Panc1 (cell line): ENCODE measurements at regions not wholly inside any gene's neighbourhood (a gene's known extent, or its start where the extent isn't known, plus 50 kb on each side); places are given as distances from the start of the nearest gene placed in this dataset.

Source experiments
- ATAC-seq: fragments of 200-7000 bp; cut with Tn5 transposase; 2 replicates; pipeline ENCODE4 v1.9.1; 2020; ENCODE audit warnings: mild to moderate bottlenecking, moderate library complexity
- BruUV-seq: library from RNA; stranded (reverse); fragments of 400-500 nt; replicated peaks from 2 replicates; lab custom pipeline; 2021; lab: Mats Ljungman, UMichigan
- CTCF ChIA-PET: fragments of 300-600 bp; sonication (Branson Sonifier 250); formaldehyde crosslinking; loops from one replicate; lab custom pipeline; 2022; ENCODE audit warnings: antibody characterized with exemption; lab: Charles Lee
- POLR2A ChIA-PET: fragments of 300-600 bp; sonication (Branson Sonifier 250); formaldehyde crosslinking; loops from one replicate; lab custom pipeline; 2022; ENCODE audit warnings: antibody characterized with exemption; lab: Charles Lee
- DNase-seq: peaks from one replicate; pipeline ENCODE4 v3.0.0-alpha.2; 2010; ENCODE audit warnings: low read depth, low spot score
- H3K27ac ChIP-seq: 2 replicates; pipeline ENCODE4 v1.5.1; 2011; ENCODE audit warnings: mild to moderate bottlenecking, low read length, inconsistent platforms
- H3K27me3 ChIP-seq: fragments of 200-500 bp; sonication (Bioruptor generic); 2 replicates; pipeline ENCODE4 v1.6.0; 2014; ENCODE audit warnings: low read length, inconsistent platforms; ENCODE audit not compliant: control insufficient read depth, insufficient read depth
- H3K36me3 ChIP-seq: fragments of 200-500 bp; sonication (Bioruptor generic); 2 replicates; pipeline ENCODE4 v1.5.1; 2014; ENCODE audit warnings: inconsistent platforms, mild to moderate bottlenecking, low read length, moderate library complexity; ENCODE audit not compliant: control insufficient read depth, insufficient read depth
- H3K4me1 ChIP-seq: 2 replicates; pipeline ENCODE4 v1.5.1; 2011; ENCODE audit warnings: inconsistent platforms, mild to moderate bottlenecking, low read length, moderate library complexity; ENCODE audit not compliant: control insufficient read depth, insufficient read depth
- H3K4me3 ChIP-seq, 2 experiments: 2 replicates each; pipeline ENCODE4 v1.5.1; 2011 to 2012; ENCODE audit warnings: low read depth in 2 of 2, low read length in 2 of 2, mild to moderate bottlenecking in 2 of 2, inconsistent platforms in 1 of 2, moderate library complexity in 1 of 2
- H3K9me3 ChIP-seq: fragments of 200-500 bp; sonication (Bioruptor generic); 2 replicates; pipeline ENCODE4 v1.5.1; 2014; ENCODE audit warnings: low read depth, mild to moderate bottlenecking, inconsistent platforms, low read length, moderate library complexity; ENCODE audit not compliant: control insufficient read depth, insufficient read depth
- POLR2AphosphoS5 ChIP-seq: IDR thresholded peaks from 2 replicates; pipeline ENCODE4 v1.6.1; 2012; ENCODE audit warnings: mild to moderate bottlenecking, low read depth, low read length, moderate library complexity
- SIN3A ChIP-seq: IDR thresholded peaks from 2 replicates; pipeline ENCODE4 v1.6.1; 2012; ENCODE audit warnings: low read depth, mild to moderate bottlenecking, low read length, moderate library complexity, borderline replicate concordance; ENCODE audit not compliant: insufficient read depth
- TCF7L2 ChIP-seq: IDR thresholded peaks from 2 replicates; pipeline ENCODE4 v1.6.1; 2011; ENCODE audit warnings: mild to moderate bottlenecking, low read depth, low read length, inconsistent platforms
- in situ Hi-C: cut with HindIII; loops from 2 replicates; pipeline ENCODE4 v1.10.0; 2016; ENCODE audit warnings: low sequenced_read_pairs, low pct_unique_long_range_greater_than_20kb
- intact Hi-C: fragments of 100-400 bp; cut with micrococcal nuclease; formaldehyde crosslinking; loops from one replicate; pipeline ENCODE4 v1.10.0; 2022; ENCODE audit not compliant: unreplicated experiment
- TF ChIP-seq, protein P1 (sequence below), 2 experiments: IDR thresholded peaks; 2 replicates each; pipeline ENCODE4 v1.6.1; 2011 to 2012; ENCODE audit warnings: low read depth in 2 of 2, control low read depth in 1 of 2, low read length in 1 of 2, mild to moderate bottlenecking in 1 of 2, moderate library complexity in 1 of 2; ENCODE audit not compliant: insufficient read depth in 1 of 2
- TF ChIP-seq, protein P2 (sequence below): fragments of 450-650 bp; IDR thresholded peaks from 2 replicates; pipeline ENCODE4 v1.5.1; 2017; ENCODE audit warnings: mild to moderate bottlenecking

DNA sequence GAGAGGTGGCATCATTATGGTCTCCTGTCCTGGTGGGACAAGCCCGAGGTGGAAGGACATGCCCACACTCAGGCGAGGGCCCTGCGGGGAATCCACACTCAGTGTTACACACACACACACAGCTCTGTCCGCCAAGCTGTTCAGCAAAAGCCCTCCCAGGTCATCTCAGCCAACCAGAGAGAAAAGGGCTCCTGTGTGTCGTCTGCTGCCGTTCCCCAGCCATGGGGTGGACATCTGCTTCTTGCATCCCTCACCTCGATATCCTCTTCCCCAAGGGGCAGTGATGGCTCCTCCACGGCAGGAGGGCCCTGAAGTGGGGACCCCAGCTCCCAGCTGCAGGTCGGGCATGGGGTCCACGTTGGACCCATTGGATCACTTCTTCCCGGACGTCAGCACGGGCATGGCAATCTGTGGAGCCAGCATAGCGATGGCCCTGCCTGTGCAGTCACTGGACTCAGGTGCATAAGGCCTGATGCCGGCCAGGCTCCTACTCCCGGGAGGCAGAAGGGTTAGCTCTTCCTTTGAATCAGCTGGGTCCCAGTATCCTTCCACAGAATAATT, 290.1 kb downstream of the C16orf95 start:
- ATAC-seq = no peak
- no peak overlapping the region for H3K4me3 ChIP-seq
- no peak for TF ChIP-seq TCF7L2
- TF ChIP-seq, protein P1, sequence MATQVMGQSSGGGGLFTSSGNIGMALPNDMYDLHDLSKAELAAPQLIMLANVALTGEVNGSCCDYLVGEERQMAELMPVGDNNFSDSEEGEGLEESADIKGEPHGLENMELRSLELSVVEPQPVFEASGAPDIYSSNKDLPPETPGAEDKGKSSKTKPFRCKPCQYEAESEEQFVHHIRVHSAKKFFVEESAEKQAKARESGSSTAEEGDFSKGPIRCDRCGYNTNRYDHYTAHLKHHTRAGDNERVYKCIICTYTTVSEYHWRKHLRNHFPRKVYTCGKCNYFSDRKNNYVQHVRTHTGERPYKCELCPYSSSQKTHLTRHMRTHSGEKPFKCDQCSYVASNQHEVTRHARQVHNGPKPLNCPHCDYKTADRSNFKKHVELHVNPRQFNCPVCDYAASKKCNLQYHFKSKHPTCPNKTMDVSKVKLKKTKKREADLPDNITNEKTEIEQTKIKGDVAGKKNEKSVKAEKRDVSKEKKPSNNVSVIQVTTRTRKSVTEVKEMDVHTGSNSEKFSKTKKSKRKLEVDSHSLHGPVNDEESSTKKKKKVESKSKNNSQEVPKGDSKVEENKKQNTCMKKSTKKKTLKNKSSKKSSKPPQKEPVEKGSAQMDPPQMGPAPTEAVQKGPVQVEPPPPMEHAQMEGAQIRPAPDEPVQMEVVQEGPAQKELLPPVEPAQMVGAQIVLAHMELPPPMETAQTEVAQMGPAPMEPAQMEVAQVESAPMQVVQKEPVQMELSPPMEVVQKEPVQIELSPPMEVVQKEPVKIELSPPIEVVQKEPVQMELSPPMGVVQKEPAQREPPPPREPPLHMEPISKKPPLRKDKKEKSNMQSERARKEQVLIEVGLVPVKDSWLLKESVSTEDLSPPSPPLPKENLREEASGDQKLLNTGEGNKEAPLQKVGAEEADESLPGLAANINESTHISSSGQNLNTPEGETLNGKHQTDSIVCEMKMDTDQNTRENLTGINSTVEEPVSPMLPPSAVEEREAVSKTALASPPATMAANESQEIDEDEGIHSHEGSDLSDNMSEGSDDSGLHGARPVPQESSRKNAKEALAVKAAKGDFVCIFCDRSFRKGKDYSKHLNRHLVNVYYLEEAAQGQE (IDR thresholded peaks at IDR 0.05; ENCODE audit: insufficient read depth in 1 of 2, low read depth in 2 of 2, low read length in 1 of 2) = no peak
- TF ChIP-seq POLR2AphosphoS5 = no peak
- no peak for TF ChIP-seq SIN3A
- TF ChIP-seq, protein P2, sequence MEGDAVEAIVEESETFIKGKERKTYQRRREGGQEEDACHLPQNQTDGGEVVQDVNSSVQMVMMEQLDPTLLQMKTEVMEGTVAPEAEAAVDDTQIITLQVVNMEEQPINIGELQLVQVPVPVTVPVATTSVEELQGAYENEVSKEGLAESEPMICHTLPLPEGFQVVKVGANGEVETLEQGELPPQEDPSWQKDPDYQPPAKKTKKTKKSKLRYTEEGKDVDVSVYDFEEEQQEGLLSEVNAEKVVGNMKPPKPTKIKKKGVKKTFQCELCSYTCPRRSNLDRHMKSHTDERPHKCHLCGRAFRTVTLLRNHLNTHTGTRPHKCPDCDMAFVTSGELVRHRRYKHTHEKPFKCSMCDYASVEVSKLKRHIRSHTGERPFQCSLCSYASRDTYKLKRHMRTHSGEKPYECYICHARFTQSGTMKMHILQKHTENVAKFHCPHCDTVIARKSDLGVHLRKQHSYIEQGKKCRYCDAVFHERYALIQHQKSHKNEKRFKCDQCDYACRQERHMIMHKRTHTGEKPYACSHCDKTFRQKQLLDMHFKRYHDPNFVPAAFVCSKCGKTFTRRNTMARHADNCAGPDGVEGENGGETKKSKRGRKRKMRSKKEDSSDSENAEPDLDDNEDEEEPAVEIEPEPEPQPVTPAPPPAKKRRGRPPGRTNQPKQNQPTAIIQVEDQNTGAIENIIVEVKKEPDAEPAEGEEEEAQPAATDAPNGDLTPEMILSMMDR = no peak
- in situ Hi-C loops = no loop called here
- no peaks in the 10 kb centered on the region for H3K9me3 ChIP-seq
- ChIA-PET POLR2A (no interaction called here), CTCF (interaction anchor here (0.6 kb wide), 1 partner anchor 470 kb away, joined by 3 read pairs; no protein-coding TSS in a partner anchor)
- DNase-seq = no peak
- BruUV-seq = no TSS peak
- H3K36me3 ChIP-seq = no peaks in the 10 kb centered on the region
- no peaks in the 10 kb centered on the region for H3K4me1 ChIP-seq
- intact Hi-C loops = no loop called here
- no peaks in the 10 kb centered on the region for H3K27me3 ChIP-seq
- H3K27ac ChIP-seq = no peak overlapping the region

DNA sequence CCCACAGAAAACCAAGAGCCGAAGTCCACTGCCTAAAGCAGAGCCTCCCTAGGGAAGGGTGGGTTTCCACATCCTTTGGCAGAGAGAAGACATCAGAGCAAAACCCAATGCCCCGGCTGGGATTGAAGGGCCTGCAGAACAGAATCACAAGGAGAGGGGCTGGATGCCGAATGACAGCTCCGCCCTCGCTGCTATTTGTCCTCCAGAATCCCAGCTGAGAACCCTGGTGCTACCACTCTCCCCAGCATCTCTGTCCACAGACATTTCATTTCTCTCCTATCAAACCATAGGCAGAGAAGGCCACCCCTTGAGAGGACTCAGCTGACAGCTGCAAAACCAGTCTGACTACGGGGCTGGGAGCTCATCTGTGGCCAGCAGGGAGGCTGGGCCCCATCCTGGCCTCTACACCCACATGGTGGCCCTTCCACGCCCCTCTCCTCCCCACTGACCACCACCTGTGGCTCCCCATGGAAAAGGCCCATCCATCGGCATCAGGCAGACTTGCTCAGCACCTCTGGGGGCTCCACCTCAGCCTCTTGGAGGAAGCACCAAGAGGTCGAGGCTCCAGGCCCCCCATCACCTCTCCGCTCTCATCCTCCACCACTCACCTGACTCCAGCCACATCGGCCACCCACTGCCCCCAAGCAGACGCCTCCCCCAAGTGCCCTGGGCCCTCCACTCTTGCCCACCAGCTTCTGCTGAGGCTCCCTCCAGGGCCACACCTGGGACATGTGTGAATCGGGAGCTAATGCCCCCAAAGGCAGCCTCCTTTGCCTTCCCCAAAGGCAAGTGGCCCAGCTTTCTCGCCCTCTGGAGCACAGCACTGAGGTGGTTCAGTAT, 288.5 kb downstream of the C16orf95 start:
- H3K27ac ChIP-seq = no peak overlapping the region
- ATAC-seq (no peak), DNase-seq (no peak)
- H3K9me3 ChIP-seq = no peaks in the 10 kb centered on the region
- no peaks in the 10 kb centered on the region for H3K27me3 ChIP-seq
- in situ Hi-C loops (no loop called here), intact Hi-C loops (no loop called here)
- H3K36me3 ChIP-seq = no peaks in the 10 kb centered on the region
- no peaks in the 10 kb centered on the region for H3K4me1 ChIP-seq
- TF ChIP-seq POLR2AphosphoS5 = no peak
- TF ChIP-seq, protein P2 = no peak
- no peak for TF ChIP-seq SIN3A
- TF ChIP-seq TCF7L2 = no peak
- TF ChIP-seq, protein P1 (IDR thresholded peaks at IDR 0.05; ENCODE audit: insufficient read depth in 1 of 2, low read depth in 2 of 2, low read length in 1 of 2) = no peak
- BruUV-seq = no TSS peak
- ChIA-PET CTCF (interaction anchor here (0.5 kb wide), 1 partner anchor 49 kb away, joined by 3 read pairs; no protein-coding TSS in a partner anchor), POLR2A (no interaction called here)
- H3K4me3 ChIP-seq = no peak overlapping the region
